Endodermal cell (in vitro differentiated cells): ENCODE measurements at regions not wholly inside any gene's neighbourhood (a gene's known extent, or its start where the extent isn't known, plus 50 kb on each side); places are given as distances from the start of the nearest gene placed in this dataset.

Source experiments
- DNase-seq: peaks from one replicate; pipeline ENCODE4 v3.0.0-alpha.2; 2017
- H3K27ac ChIP-seq: 2 replicates; pipeline ENCODE4 v1.5.1; 2013; ENCODE audit warnings: mild to moderate bottlenecking, low read depth, low read length, moderate library complexity
- H3K27me3 ChIP-seq: 2 replicates; pipeline ENCODE4 v1.6.1; 2013; ENCODE audit warnings: mild to moderate bottlenecking, low read length, moderate library complexity; ENCODE audit not compliant: insufficient read depth, control insufficient read depth, poor library complexity, severe bottlenecking
- H3K36me3 ChIP-seq: 2 replicates; pipeline ENCODE4 v1.7.0; 2013; ENCODE audit warnings: mild to moderate bottlenecking, low read length, moderate library complexity; ENCODE audit not compliant: control insufficient read depth, insufficient read depth
- H3K4me1 ChIP-seq: one replicate; pipeline ENCODE4 v1.7.0; 2013; ENCODE audit warnings: low read length; ENCODE audit not compliant: control insufficient read depth, insufficient read depth
- H3K4me3 ChIP-seq: 2 replicates; pipeline ENCODE4 v1.5.1; 2013; ENCODE audit warnings: mild to moderate bottlenecking, low read length, moderate library complexity
- H3K9ac ChIP-seq: 2 replicates; pipeline ENCODE4 v1.6.1; 2013; ENCODE audit warnings: mild to moderate bottlenecking, low read length, moderate library complexity; ENCODE audit not compliant: poor library complexity, severe bottlenecking; ENCODE audit errors: extremely low read depth
- H3K9me3 ChIP-seq: 2 replicates; pipeline ENCODE4 v1.6.1; 2013; ENCODE audit warnings: mild to moderate bottlenecking, low read length, moderate library complexity; ENCODE audit not compliant: control insufficient read depth
- H3K27ac Mint-ChIP-seq: 2 replicates; pipeline ENCODE4 v1.8.0; 2020; ENCODE audit warnings: mixed read lengths
- H3K27me3 Mint-ChIP-seq: 2 replicates; pipeline ENCODE4 v1.8.0; 2021; ENCODE audit warnings: mild to moderate bottlenecking, mixed read lengths; ENCODE audit not compliant: insufficient read depth
- H3K36me3 Mint-ChIP-seq: 2 replicates; pipeline ENCODE4 v1.8.0; 2020; ENCODE audit warnings: low read depth, mixed read lengths
- H3K4me1 Mint-ChIP-seq: 2 replicates; pipeline ENCODE4 v1.8.0; 2020; ENCODE audit warnings: mixed read lengths
- H3K4me3 Mint-ChIP-seq: 2 replicates; pipeline ENCODE4 v1.8.0; 2020; ENCODE audit warnings: mild to moderate bottlenecking, moderate library complexity, mixed read lengths
- H3K9me3 Mint-ChIP-seq: 2 replicates; pipeline ENCODE4 v1.8.0; 2020; ENCODE audit warnings: mild to moderate bottlenecking, mixed read lengths
- WGBS, 2 experiments: methylation state at CpG; one replicate each; pipeline versions ENCODE4 v1.1.5 to v1.1.7; 2013; ENCODE audit warnings: missing lambda C conversion rate in 2 of 2, mixed read lengths in 1 of 2; ENCODE audit not compliant: insufficient coverage in 1 of 2, insufficient read length in 1 of 2; 5-methylcytosine and 5-hydroxymethylcytosine counted together
- TF ChIP-seq, protein P1 (sequence below): fragments of 200-600 bp; sonication (generic); conservative IDR thresholded peaks from 2 replicates; pipeline ENCODE4 v1.5.0; 2021; ENCODE audit warnings: antibody characterized with exemption, mild to moderate bottlenecking

DNA sequence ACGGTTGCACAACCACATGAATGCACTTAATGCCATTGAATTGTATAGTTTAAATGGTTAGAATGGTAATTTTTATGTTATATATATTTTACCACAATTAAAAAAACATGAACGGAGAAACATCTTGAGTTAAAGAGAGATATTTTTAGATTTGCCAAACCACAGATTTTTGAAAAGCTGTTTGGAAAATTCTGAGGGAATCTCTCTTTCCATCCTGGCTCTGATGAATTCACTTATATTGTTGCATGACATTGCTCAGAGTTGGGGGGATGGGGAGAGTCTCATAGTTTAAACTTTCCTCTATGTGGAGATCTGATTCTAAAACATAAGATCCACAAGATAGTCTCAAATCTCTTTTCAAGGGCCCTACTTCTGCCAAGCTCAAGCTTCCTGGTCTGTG, 275.0 kb upstream of the NPVF start:
- Mint-ChIP-seq H3K4me1 (no peaks in the 10 kb centered on the region), H3K27ac (no peak overlapping the region), H3K4me3 (no peak overlapping the region), H3K36me3 (no peaks in the 10 kb centered on the region), H3K9me3 (peaks cover 2% of the 10 kb centered on the region), H3K27me3 (peaks cover 2% of the 10 kb centered on the region)
- no peak for DNase-seq
- no peaks in the 10 kb centered on the region for H3K4me1 ChIP-seq
- TF ChIP-seq, protein P1, sequence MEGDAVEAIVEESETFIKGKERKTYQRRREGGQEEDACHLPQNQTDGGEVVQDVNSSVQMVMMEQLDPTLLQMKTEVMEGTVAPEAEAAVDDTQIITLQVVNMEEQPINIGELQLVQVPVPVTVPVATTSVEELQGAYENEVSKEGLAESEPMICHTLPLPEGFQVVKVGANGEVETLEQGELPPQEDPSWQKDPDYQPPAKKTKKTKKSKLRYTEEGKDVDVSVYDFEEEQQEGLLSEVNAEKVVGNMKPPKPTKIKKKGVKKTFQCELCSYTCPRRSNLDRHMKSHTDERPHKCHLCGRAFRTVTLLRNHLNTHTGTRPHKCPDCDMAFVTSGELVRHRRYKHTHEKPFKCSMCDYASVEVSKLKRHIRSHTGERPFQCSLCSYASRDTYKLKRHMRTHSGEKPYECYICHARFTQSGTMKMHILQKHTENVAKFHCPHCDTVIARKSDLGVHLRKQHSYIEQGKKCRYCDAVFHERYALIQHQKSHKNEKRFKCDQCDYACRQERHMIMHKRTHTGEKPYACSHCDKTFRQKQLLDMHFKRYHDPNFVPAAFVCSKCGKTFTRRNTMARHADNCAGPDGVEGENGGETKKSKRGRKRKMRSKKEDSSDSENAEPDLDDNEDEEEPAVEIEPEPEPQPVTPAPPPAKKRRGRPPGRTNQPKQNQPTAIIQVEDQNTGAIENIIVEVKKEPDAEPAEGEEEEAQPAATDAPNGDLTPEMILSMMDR = no peak
- H3K9me3 ChIP-seq = peaks cover 2% of the 10 kb centered on the region
- no peaks in the 10 kb centered on the region for H3K36me3 ChIP-seq
- WGBS, 2 experiments = 97% methylated on average over 2 of the region's 2 CpGs; no CpG with 5 or more reads in 1 of the 2 experiments
- H3K27me3 ChIP-seq = no peaks in the 10 kb centered on the region
- no peak overlapping the region for H3K4me3 ChIP-seq
- no peak overlapping the region for H3K27ac ChIP-seq
- no peak overlapping the region for H3K9ac ChIP-seq

DNA sequence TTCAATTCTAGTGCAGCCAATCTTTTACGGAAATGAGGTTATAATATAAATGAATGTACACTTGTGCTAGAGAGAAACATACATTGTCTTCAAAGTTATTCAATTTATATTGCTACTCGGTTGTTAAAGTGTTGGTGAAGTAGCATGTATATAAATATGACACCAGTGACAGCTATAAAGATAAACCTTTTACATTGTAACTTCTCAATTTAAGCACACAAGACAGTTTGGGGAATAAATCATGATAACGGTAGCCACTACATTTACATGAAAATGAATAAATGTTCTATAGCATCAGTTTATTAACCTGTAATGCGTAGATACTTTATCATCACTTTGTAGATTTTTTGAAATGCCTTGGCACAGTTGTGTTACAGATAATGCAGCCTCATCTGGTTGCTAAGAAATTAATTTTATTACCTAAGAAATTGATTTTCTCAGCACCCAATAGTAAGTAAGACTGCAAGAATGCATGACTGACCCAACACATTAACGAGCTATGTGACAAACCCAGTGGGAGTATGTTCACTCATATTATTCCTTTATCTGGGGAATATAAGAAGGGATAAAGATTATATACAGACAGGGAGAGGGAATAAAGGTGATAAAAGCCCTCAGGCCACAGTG, 283.9 kb upstream of the NPVF start:
- 80 to 97% methylated on average over 1 to 5 of the region's 5 CpGs for WGBS, 2 experiments
- peaks cover 5% of the 10 kb centered on the region for H3K27me3 Mint-ChIP-seq
- no peak overlapping the region for H3K27ac ChIP-seq
- peaks cover 10% of the 10 kb centered on the region for H3K9me3 Mint-ChIP-seq
- H3K4me3 Mint-ChIP-seq = no peak overlapping the region
- no peak overlapping the region for H3K4me3 ChIP-seq
- no peak overlapping the region for H3K9ac ChIP-seq
- no peaks in the 10 kb centered on the region for H3K27me3 ChIP-seq
- no peak for DNase-seq
- peaks cover 17% of the 10 kb centered on the region for H3K9me3 ChIP-seq
- no peak overlapping the region for H3K27ac Mint-ChIP-seq
- no peaks in the 10 kb centered on the region for H3K4me1 Mint-ChIP-seq
- H3K36me3 Mint-ChIP-seq = no peaks in the 10 kb centered on the region
- TF ChIP-seq, protein P1 = no peak
- H3K4me1 ChIP-seq = no peaks in the 10 kb centered on the region
- no peaks in the 10 kb centered on the region for H3K36me3 ChIP-seq

- Mint-ChIP-seq H3K4me1 (peaks cover 15% of the 10 kb centered on the region), H3K9me3 (no peaks in the 10 kb centered on the region), H3K27me3 (no peaks in the 10 kb centered on the region), H3K36me3 (no peaks in the 10 kb centered on the region), H3K4me3 (no peak overlapping the region), H3K27ac (no peak overlapping the region)
- DNase-seq = no peak
- TF ChIP-seq, protein P1 = no peak
- Histone ChIP-seq H3K27ac (no peak overlapping the region), H3K9me3 (no peaks in the 10 kb centered on the region), H3K27me3 (no peaks in the 10 kb centered on the region), H3K4me1 (peaks cover under 1% of the 10 kb centered on the region), H3K4me3 (no peak overlapping the region), H3K9ac (no peak overlapping the region), H3K36me3 (no peaks in the 10 kb centered on the region)
- WGBS, 2 experiments = 37% methylated on average over 1 of the region's 1 CpG; no CpG with 5 or more reads in 1 of the 2 experiments
These were observed 287.5 kb upstream of the NPVF start for GRCh38 chr7:25515633-25516275.
